HG03280 (cell line): ENCODE measurements at regions not wholly inside any gene's neighbourhood (a gene's known extent, or its start where the extent isn't known, plus 50 kb on each side); places are given as distances from the start of the nearest gene placed in this dataset.
"Not testable (repeated sequence)": the region's sequence is repeated elsewhere in the genome, so short reads cannot be mapped to it uniquely, and the experiment has no call there.

Source experiments
- ATAC-seq: cut with Tn5 transposase; IDR thresholded peaks from one replicate; pipeline ENCODE4 v1.9.1; 2021; ENCODE audit warnings: mild to moderate bottlenecking, moderate library complexity; ENCODE audit not compliant: unreplicated experiment

DNA sequence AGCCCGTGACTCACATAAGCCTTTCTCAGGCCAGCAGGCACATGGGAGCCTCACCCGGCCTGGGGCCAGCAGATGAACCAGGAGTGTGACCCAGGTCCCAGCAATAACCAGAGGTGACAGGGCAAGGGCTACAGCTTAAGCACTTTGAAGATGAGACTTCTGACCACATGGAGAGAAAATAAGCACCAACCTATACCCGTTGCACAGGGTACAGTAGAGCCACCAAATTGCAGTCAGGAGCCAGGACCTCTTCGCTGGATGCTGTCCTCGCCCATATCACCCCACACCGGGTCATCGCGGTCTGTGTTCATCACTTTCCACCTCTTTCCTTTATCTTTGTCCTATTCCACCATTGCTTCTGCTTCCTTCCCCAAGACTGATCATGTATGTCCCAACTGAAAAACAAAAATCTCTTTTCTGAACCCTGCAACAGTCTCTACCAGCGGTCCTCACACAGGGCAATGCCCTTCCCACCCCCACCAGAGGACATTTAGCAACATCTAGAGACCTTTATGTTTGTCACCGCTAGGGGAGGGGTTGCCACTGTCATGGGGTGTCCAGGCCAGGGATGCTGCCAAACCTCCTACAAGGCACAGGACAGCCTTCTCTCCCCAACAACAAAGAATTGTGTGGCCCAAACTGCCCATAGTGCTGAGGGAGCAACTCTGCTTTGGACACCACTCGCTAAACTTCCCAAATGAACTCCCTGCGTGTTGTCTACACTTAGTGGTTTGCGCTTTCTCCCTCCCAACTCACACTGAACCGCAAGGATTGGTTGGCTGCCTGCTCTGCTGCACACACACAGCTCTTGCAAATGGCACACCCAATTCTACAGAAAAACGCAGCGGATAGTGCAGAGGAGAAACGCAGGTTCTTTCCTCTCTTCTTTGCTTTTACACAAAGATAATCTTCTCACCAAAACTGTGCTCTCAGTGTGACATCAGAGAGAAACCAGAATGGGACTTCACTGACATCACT is 219.4 kb upstream of the FRG1 start:
- not testable (repeated sequence) for ATAC-seq

DNA sequence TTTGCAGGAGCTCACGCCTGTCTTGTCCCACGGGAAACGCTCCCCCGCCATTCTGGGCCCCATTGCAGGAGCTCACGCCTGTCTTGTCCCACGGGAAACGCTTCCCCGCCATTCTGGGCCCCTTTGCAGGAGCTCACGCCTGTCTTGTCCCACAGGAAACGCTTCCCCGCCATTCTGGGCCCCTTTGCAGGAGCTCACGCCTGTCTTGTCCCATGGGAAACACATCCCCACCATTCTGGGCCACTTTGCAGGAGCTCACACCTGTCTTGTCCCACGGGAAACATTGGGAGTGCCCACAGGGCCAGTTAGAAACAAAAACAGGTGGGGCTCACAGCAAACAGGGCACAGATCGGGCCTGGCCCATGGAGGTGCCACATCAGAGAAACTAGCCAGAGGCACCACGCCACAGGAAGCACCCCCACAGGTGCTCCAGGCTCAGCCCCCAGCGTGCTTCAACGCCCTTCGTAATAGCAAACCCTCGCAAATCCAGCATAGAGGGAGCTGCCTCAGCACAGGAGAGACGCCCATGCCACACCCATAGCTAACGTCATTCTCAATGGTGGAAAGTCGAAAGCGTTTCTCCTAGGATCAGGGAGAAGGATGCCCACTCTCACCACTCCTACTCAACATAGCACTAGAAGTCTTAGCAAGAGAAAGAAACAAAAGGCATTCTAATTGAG is 218.2 kb upstream of the FRG1 start:
- not testable (repeated sequence) for ATAC-seq

DNA sequence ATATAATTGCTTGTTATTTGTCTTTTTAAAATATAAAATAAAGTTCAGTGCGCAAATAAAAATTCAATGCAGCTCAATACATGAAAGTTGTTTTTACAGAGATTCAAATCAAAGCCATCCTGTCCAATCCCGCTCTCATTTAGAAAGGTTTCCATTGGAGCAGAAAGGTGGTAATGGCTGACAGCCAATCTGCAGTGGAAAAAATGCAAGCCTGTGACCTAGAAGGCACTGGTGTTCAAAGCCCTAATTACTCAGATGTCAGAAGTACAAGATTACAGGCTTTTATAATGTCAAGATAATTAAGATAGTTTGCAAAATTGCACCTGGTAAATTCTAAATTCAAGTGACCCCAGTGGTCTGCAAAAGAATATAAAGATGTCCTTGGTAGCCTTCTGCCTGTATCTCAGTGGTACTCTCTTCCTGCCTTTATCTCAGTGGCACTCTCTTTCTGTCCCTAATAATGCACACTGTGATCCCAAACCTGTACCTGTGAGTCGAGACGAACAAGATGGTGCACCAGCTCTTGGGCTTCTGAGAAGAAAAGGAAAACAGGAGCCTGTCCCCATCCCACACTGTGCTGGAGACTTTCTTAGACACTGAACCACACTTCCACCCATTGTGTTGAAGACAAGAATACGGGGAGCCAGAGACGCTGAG is 212.6 kb upstream of the FRG1 start:
- not testable (repeated sequence) for ATAC-seq

DNA sequence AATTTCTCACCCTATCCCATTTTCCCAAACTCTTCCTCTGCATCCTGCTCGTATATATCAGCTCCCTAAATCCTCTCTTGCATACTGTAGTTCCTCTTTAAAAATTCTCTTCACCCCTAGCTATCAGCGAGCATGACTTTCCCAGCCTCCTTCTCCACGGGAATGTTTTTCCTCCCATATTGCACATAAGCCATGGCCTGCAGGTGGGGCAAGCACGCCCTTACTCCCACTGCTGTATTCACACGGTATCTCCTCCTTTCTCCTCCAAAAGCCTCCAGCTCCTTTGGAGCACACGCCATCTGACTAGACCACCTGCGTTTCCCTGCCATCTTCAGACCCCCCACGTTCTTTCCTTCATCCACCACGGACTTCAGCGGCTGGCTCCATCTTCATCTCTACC is 208.7 kb upstream of the FRG1 start:
- not testable (repeated sequence) for ATAC-seq

DNA sequence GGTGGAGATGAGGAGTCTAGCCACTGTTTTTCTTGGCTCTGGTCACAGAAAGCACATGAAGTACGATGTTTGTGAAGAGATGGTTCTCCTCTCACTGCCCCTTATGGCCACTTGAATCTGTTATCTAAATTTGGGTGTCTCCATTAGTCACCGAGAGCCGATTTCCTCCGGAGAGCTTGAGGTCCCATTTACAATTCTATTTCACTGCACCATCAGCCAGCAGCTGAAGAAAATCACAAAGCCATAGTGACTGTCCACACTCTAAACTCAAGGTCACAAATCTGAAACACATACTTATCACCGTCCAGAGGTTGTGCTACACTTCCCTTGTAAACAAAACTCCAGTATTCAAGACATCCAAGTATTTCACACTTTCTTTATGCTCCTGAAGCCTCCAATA is 207.2 kb upstream of the FRG1 start:
- not testable (repeated sequence) for ATAC-seq

DNA sequence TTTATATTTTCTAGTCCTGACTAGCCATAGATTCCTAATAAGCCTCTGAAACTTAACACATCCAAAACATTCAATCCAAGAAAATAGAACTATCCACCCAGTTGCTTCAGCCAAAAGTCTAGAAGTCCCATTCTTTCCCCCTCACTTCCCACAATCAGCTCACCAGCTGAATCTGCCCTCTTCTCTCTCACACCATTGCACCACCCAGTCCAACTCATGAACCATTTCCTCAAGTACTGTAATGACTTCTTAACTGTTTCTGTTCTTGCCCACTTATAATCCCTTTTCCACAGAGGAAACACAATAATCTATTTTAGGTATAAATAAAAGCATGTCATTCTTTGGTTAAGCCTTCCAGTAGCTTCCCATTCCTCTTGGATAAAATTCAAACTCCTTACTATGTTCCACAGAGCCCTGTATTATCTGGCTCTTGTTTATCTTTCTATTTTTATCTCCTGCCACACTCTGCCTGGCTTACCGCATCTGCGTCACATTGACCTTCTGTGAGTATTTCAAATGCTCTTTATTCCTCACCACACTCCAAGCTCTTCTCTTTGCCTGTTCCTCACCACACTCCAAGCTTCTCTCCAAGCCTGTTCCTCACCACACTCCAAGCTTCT is 205.9 kb upstream of the FRG1 start:
- ATAC-seq, result not testable (repeated sequence)

DNA sequence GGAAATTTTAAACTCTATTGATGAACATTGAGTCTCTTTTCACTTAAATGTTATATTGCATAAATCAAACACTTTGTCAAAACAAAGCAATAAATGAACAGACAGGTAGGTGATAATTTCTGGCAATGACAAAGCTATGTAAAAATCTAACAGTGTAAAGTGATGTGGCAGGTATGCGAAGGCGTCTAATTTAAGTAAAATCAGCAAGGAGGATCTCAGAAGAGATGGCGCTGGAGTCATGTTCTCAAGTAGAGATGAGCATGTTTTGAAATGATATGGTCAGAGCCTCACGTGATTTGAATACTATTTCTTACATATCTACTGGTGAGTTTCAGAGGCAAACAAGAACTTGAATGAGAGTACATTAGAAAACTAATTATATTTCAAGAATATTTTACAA is 204.0 kb upstream of the FRG1 start:
- not testable (repeated sequence) for ATAC-seq

DNA sequence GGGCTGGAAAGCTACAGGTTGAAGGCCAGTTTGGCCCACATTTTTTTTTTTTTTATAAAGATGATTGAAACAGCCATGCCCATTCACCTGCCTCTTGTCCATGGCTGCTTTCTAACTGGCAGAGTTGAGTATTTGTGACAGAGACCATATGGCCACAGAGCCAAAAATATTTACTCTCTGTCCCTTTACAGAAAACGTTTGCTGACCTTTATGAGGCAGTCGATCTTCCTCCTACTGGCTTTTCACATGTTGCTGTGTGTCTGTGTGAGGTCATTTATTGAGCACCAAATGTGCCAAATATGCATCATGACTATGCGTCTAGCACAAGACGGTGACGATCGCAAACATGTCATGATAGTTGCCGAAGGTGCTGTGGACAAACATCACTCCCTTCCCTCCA is 200.6 kb upstream of the FRG1 start:
- ATAC-seq, result not testable (repeated sequence)

DNA sequence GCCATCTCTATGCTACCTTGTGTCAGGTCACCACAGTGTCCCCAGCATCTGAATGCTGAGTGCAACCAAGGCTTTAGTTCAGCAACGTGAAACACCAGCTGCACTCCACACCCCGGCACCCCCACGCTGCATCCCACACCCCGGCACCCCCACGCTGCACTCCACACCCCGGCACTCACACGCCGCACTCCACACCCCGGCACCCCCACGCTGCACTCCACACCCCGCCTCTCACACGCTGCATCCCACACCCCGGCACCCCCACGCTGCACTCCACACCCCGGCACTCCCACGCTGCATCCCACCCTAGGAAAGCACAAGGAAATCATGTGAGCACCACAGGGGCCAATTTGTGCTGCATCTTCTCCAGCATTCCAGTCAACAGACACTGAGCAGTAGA is 199.8 kb upstream of the FRG1 start:
- no peak for ATAC-seq

DNA sequence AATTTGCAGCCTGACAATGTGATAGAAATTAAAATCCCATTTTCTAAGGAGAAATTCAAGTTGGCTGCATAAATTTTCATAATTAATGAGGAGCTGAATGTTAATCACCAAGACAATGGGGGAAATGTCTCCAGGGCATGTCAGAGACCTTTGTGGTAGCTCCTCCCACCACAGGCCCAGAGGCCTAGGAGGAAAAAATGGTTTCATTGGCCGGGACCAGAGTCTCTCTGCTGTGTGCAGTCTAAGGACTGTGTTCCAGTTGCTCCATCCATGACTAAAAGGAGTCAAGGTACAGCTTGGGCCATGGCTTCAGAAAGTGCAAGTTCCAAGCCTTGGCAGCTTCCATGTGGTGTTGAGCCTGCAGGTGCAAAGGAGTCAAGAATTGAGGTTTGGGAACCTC is 187.6 kb upstream of the FRG1 start:
- not testable (repeated sequence) for ATAC-seq

DNA sequence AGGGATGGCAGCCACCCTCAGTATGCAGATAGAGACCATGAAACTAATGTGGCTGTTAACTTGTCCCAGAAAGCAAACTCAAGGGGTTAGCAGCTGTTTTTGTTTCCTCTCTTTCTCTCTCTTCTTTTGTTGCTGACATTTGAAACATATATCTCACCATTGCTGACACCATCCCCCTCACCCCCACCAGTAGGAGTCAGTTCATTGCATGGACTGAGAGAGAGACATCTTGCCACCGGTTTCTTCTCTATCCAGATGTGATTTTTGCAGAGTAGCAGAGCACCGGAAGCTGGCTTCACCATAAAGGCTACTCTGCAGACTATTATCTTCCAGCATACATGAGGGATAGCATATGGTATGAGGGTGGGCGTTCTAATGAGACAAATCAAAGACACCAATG is 177.1 kb upstream of the FRG1 start:
- no peak for ATAC-seq

DNA sequence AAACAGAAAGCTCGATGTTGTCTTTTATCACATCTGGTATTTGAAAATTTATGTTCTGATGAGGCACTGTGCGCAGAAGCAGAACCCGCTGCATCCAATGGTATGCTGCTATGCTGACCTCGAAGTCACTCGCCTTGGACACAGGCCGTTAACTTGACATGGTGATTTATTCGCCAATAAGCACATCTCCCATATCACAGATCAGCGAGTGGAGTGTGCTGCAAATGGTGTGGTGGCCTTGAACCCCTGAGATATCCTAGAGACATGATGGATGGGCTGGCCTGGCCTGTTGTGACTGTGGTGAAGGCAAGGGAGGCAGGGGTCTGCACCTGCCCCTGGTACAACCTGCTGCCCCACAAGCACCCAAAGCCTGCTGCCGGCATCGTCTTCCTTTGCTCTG is 175.4 kb upstream of the FRG1 start:
- no peak for ATAC-seq

DNA sequence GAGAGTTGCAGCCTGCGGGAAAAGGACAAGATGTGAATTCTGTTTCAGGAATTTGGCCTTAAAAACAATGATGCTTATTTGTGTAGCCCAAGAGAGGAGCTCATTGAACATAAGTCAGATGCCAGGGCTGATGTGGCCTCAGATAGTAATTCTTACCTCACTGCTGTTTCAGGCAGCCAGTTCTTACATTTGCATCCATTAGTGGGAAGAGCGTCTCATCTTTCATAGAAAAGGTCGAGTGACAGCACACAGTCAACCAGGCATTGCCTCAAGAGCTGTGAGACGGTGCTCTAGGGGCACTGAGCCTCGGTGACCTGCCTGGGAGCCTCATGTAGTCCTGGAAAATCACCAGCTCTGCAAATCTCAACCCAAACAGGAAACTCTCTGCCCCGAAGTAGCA is 174.9 kb upstream of the FRG1 start:
- no peak for ATAC-seq

DNA sequence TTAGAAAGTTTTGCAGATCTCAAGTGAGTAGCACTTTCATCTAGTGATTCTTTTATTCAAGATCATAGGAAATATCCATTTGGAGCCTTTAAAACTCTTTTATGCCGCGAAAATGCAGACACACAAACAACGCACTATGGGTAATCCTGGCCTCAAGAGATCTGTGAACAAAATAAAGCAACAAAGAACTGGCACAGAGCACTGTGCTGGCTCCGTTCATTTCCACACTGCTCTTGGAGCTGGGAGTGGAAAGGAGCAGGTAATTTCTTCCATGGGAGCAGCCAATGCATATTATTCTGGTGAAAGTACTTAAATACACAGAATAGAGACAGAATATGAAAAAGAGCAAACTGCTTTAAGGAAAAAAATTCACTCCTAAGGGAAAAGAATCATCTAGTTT is 172.7 kb upstream of the FRG1 start:
- ATAC-seq, result no peak

DNA sequence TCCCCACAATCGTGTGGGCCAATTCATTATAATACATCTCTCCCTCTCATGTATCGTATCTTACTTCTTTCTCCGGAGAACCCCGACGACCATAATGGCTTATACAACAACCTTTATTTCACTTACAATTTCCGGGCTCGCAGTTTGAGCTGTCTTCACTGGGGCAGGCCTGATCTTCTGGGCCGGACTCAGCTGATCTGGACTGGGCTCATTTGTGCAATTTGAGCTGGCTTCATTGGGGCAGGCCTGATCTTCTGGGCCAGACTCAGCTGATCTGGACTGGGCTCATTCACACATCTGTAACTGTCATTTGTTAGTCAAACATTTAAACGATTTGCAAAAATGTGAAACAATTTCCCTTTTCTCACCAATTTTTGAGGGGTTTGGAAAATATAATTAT is 171.5 kb upstream of the FRG1 start:
- no peak for ATAC-seq

DNA sequence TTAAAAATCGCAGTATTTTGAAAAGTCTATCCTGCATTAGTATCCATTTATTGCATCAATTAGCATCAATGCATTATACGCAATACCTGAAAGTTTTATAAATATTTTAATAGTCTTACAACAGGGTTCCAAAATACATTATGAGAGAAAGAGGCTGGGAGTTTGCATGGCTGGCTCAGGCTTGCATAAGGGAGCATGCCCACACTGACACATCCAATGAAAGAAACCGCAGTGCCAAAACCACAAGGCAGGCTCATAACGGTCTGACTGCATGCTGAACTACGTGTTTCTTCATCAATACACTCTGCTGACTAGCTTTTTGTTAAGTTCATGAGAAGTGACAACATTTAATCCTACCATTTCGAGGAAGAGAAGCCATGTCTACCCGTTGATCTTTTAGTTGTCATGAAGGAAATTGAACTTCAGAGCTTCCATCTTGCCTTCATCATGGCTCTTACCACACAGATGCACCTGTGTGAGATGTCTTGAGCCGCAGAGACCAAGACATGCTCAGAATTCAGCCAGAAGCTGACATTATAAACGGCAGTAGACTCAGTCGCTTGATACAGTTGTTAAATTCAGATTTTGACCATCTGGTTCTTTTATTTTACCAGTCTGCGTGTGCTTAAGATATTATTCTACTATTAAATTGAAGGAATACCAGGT is 168.8 kb upstream of the FRG1 start:
- ATAC-seq, result no peak

DNA sequence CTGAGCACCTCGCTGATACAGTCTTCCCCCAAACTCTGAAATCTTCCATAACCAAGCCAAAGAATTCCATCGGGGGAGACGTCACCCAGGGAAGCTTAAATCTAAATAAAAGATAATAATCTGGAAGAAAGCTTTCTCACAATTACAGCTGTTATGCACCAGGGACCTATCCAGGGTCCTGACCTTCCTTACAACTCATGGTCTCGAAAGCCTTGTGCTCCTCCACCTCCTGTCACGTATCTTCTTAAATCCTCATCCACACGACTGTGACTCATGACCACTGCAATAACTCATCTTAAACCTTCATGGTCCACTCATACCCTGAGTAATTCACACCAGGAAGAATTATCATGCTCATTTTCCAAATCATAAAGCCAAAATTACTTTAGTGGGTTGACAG is 166.8 kb upstream of the FRG1 start:
- no peak for ATAC-seq

DNA sequence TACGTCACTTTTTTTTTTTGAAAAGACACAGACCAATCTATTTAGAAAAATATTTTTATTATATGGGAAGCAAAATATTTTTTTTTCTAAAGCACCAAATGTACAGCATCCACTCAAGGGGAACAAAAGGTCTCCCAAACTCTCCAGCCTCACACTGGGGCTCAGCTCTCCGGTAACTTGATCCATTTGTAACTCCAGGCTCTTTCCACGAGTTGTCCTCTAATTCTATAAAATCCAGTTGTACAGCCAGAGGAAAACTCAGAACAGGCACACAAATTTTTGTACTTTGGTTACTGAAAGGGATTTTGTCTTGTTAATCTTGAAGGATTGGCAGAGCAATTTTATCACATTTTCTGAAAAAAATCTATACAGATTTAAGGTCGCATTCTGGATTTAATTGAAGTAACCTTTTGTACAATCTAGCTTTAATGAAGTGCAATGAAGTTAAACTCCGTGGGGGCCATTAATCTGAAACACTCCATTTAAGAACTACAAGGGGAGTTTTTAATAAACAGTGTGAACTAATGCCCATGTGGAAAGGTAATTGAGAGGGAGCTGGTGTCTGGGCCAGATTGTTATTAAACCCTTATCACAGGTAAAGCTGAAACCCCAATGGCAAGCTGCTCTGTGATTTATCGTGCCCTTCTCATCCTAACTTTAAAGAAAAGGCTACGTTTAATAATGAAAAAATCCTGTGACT is 161.2 kb upstream of the FRG1 start:
- no peak for ATAC-seq

DNA sequence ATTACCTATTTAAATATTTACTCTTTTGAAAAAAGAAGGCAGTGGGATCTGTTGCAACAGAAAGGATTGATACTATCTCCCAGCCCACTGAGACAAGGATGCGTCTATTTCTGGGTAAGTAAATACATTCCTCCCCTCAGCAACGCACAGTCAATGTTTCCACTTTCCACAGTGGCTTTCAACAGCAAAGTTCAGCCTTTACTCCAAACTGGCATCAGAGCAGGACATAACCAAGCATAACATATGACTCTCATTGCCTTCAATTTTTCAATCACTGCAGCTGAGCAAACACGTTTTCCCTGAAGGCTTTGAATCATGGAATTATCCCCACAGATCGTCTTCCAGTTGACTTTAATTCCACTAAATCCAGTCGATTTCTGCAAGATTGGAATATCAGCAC is 160.3 kb upstream of the FRG1 start:
- ATAC-seq, result no peak

DNA sequence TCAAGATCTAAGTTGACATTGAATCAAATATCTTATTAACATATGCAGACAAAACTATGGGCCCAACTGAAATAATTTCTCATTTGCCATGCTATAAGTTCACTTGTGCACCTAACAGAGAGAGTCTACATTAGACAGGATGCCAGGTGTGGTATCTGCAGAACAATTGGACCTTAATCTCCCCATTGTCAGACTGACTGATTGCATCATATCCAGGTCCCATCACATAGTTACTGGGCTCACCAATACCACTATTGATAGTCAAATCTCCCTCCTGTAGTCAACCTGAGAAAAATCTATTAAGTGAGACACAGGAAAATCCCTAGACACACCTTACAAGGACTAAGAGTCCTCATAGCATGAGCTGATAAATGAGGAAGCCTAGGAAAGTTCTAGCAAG is 156.0 kb upstream of the FRG1 start:
- no peak for ATAC-seq
